ENCODE measurements at regions not wholly inside any gene's neighbourhood (a gene's known extent, or its start where the extent isn't known, plus 50 kb on each side); places are given as distances from the start of the nearest gene placed in this dataset.

- WGBS (ENCODE audit: extremely low coverage, insufficient read length, low lambda C conversion rate), result no CpG with 5 or more reads among the region's 3 CpGs
- no peaks in the 10 kb centered on the region for H3K79me1 ChIP-seq (ENCODE audit: insufficient read depth, low read depth, low read length, poor library complexity, severe bottlenecking)
- TF ChIP-seq, protein P1, sequence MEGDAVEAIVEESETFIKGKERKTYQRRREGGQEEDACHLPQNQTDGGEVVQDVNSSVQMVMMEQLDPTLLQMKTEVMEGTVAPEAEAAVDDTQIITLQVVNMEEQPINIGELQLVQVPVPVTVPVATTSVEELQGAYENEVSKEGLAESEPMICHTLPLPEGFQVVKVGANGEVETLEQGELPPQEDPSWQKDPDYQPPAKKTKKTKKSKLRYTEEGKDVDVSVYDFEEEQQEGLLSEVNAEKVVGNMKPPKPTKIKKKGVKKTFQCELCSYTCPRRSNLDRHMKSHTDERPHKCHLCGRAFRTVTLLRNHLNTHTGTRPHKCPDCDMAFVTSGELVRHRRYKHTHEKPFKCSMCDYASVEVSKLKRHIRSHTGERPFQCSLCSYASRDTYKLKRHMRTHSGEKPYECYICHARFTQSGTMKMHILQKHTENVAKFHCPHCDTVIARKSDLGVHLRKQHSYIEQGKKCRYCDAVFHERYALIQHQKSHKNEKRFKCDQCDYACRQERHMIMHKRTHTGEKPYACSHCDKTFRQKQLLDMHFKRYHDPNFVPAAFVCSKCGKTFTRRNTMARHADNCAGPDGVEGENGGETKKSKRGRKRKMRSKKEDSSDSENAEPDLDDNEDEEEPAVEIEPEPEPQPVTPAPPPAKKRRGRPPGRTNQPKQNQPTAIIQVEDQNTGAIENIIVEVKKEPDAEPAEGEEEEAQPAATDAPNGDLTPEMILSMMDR (conservative IDR thresholded peaks at IDR 0.05), result no peak
Observed at GRCh38 chr9:13439685-13440476, 160.4 kb upstream of the MPDZ start.

More at GRCh38 chr9:13439685-13440476, 160.4 kb upstream of the MPDZ start:
- no peaks in the 10 kb centered on the region for H3K23me2 ChIP-seq (ENCODE audit: insufficient read length, low read depth, low read length, poor library complexity, severe bottlenecking)
- no peak overlapping the region for H4K5ac ChIP-seq (ENCODE audit: insufficient read length, low read depth, low read length)
- Mint-ChIP-seq H3K9me3 (no peaks in the 10 kb centered on the region), H3K4me3 (no peak overlapping the region), H3K36me3 (ENCODE audit: insufficient read depth in 1 of 3, low read depth in 3 of 3) (no peaks in the 10 kb centered on the region), H3K27ac (no peak overlapping the region), H3K27me3 (ENCODE audit: low read depth) (no peaks in the 10 kb centered on the region; the same call in 1 of the 2 replicates), H3K4me1 (peaks cover 14% of the 10 kb centered on the region in 2 experiments)
- no peaks in the 10 kb centered on the region for H3K27me3 ChIP-seq (ENCODE audit: insufficient read depth, low read length)
- no peak overlapping the region for H3K4ac ChIP-seq (ENCODE audit: low read depth, low read length)
- no peaks in the 10 kb centered on the region for H4K20me1 ChIP-seq (ENCODE audit: control insufficient read depth, insufficient read depth, insufficient read length)
- DNase-seq, result no peak
- no peak overlapping the region for H3K27ac ChIP-seq (ENCODE audit: insufficient read length, low read depth, low read length)
- H3K79me2 ChIP-seq (ENCODE audit: insufficient read depth, low read length), result no peaks in the 10 kb centered on the region
- H3K23ac ChIP-seq (ENCODE audit: insufficient read length, low read depth, low read length), result no peak overlapping the region
- H3K56ac ChIP-seq (ENCODE audit: insufficient read length, low read depth, low read length), result no peak overlapping the region
- H3T11ph ChIP-seq (ENCODE audit: low read length), result no peak overlapping the region
- H3K18ac ChIP-seq (ENCODE audit: insufficient read length, low read depth, low read length), result no peak overlapping the region
- no peak overlapping the region for H2BK120ac ChIP-seq (ENCODE audit: low read depth, low read length, poor library complexity, severe bottlenecking)
- no peaks in the 10 kb centered on the region; the same call in 1 of the 2 replicates for H3K4me1 ChIP-seq (ENCODE audit: insufficient read depth, low read length)
- H3K14ac ChIP-seq (ENCODE audit: insufficient read depth, low read length), result no peak overlapping the region
- H3K9me3 ChIP-seq (ENCODE audit: control insufficient read depth, low read depth, low read length), result no peaks in the 10 kb centered on the region
- H2BK15ac ChIP-seq (ENCODE audit: low read depth, low read length), result no peak overlapping the region
- H4K8ac ChIP-seq (replicated peaks; ENCODE audit: insufficient read length, low read depth, low read length), result no peak overlapping the region
- H3K9ac ChIP-seq (ENCODE audit: extremely low read depth, insufficient read length, low read length), result no peak overlapping the region
- H3K4me2 ChIP-seq (ENCODE audit: insufficient read depth, insufficient read length, low read length), result no peak overlapping the region
- H2AFZ ChIP-seq (ENCODE audit: low read length), result no peak overlapping the region
- H2BK20ac ChIP-seq (ENCODE audit: low read depth, low read length, poor library complexity, severe bottlenecking), result no peak overlapping the region
- no peak overlapping the region for H2AK5ac ChIP-seq (ENCODE audit: insufficient read length, low read length)
- no peak overlapping the region for H2BK5ac ChIP-seq (ENCODE audit: insufficient read length, low read length)
- H2BK12ac ChIP-seq (ENCODE audit: insufficient read length, low read depth, low read length), result no peak overlapping the region
- H4K91ac ChIP-seq (ENCODE audit: insufficient read length, low read depth, low read length), result no peak overlapping the region
